OCI-LY1 (cell line): ENCODE measurements at regions not wholly inside any gene's neighbourhood (a gene's known extent, or its start where the extent isn't known, plus 50 kb on each side); places are given as distances from the start of the nearest gene placed in this dataset.

ENCODE experiments used
- H2AFZ ChIP-seq: fragments of 200-600 bp; sonication (generic), shearing (Covaris generic); 2 replicates; pipeline ENCODE4 v1.6.0; 2014; ENCODE audit warnings: antibody characterized with exemption, mild to moderate bottlenecking, low read length
- H3F3A ChIP-seq: fragments of 200-600 bp; sonication (generic), shearing (Covaris generic); 2 replicates; pipeline ENCODE4 v1.6.0; 2014; ENCODE audit warnings: mild to moderate bottlenecking, antibody characterized with exemption, low read length, moderate library complexity; ENCODE audit not compliant: insufficient read depth
- H3K27ac ChIP-seq: fragments of 200-600 bp; sonication (generic); 2 replicates; pipeline ENCODE4 v1.5.1; 2014; ENCODE audit warnings: low read length, mixed run types, mild to moderate bottlenecking, low read depth; ENCODE audit not compliant: poor library complexity, severe bottlenecking
- H3K27me3 ChIP-seq: fragments of 200-600 bp; sonication (generic); 2 replicates; pipeline ENCODE4 v1.6.0; 2014; ENCODE audit warnings: antibody characterized with exemption, mild to moderate bottlenecking, low read length, moderate library complexity; ENCODE audit not compliant: insufficient read depth
- H3K36me3 ChIP-seq: fragments of 200-600 bp; sonication (generic); 2 replicates; pipeline ENCODE4 v1.6.1; 2014; ENCODE audit warnings: mild to moderate bottlenecking, antibody characterized with exemption, low read length, moderate library complexity, mixed read lengths; ENCODE audit not compliant: insufficient read depth
- H3K4me1 ChIP-seq: fragments of 200-600 bp; sonication (generic); 2 replicates; pipeline ENCODE4 v1.5.1; 2014; ENCODE audit warnings: mild to moderate bottlenecking, low read length, moderate library complexity; ENCODE audit not compliant: insufficient read depth, severe bottlenecking
- H3K4me2 ChIP-seq: fragments of 200-600 bp; sonication (generic), shearing (Covaris generic); 2 replicates; pipeline ENCODE4 v1.6.1; 2014; ENCODE audit warnings: low read length
- H3K4me3 ChIP-seq: fragments of 200-600 bp; sonication (generic); 2 replicates; pipeline ENCODE4 v1.5.1; 2014; ENCODE audit warnings: low read length, low read depth, mild to moderate bottlenecking, mixed read lengths; ENCODE audit not compliant: poor library complexity, severe bottlenecking
- H3K79me2 ChIP-seq: fragments of 200-600 bp; shearing (Covaris generic); 2 replicates; pipeline ENCODE4 v1.6.1; 2016; ENCODE audit warnings: mixed run types, low read length, mixed read lengths; ENCODE audit not compliant: insufficient read depth
- H3K9ac ChIP-seq: fragments of 200-600 bp; sonication (generic), shearing (Covaris generic); 2 replicates; pipeline ENCODE4 v1.6.1; 2014; ENCODE audit warnings: mild to moderate bottlenecking, low read length, mixed read lengths
- H3K9me2 ChIP-seq: fragments of 200-600 bp; sonication (generic), shearing (Covaris generic); 2 replicates; pipeline ENCODE4 v1.6.1; 2014; ENCODE audit warnings: low read depth, mild to moderate bottlenecking, low read length, mixed read lengths
- H3K9me3 ChIP-seq: fragments of 200-600 bp; shearing (Covaris generic); 2 replicates; pipeline ENCODE4 v1.6.1; 2014; ENCODE audit warnings: low read length, mixed read lengths
- H4K20me1 ChIP-seq: fragments of 200-600 bp; sonication (generic), shearing (Covaris generic); 2 replicates; pipeline ENCODE4 v1.6.0; 2016; ENCODE audit warnings: mild to moderate bottlenecking, low read length; ENCODE audit not compliant: insufficient read depth
- CTCF ChIP-seq: fragments of 200-600 bp; sonication (generic), shearing (Covaris generic); IDR thresholded peaks from 2 replicates; pipeline ENCODE4 v1.5.1; 2017; ENCODE audit warnings: mild to moderate bottlenecking, antibody characterized with exemption, low read length, moderate library complexity, mixed read lengths
- EZH2 ChIP-seq: fragments of 200-600 bp; sonication (generic), shearing (Covaris generic); IDR thresholded peaks from 2 replicates; pipeline ENCODE4 v1.8.0; 2017; ENCODE audit warnings: borderline replicate concordance, mixed run types, mild to moderate bottlenecking, antibody characterized with exemption, low read length, moderate library complexity, mixed read lengths

GRCh38 chr12:75881920-75882319 is 149.7 kb downstream of the PHLDA1 start:
- Histone ChIP-seq H3K27me3 (no peaks in the 10 kb centered on the region), H3K4me3 (no peak overlapping the region), H3K9me2 (no peaks in the 10 kb centered on the region), H4K20me1 (no peaks in the 10 kb centered on the region), H3K4me2 (no peak overlapping the region), H3K9ac (no peak overlapping the region), H3K4me1 (no peaks in the 10 kb centered on the region), H3K36me3 (no peaks in the 10 kb centered on the region), H2AFZ (no peak overlapping the region), H3K27ac (no peak overlapping the region), H3F3A (no peaks in the 10 kb centered on the region), H3K79me2 (no peaks in the 10 kb centered on the region), H3K9me3 (no peaks in the 10 kb centered on the region)
- TF ChIP-seq CTCF (no peak), EZH2 (no peak)

DNA sequence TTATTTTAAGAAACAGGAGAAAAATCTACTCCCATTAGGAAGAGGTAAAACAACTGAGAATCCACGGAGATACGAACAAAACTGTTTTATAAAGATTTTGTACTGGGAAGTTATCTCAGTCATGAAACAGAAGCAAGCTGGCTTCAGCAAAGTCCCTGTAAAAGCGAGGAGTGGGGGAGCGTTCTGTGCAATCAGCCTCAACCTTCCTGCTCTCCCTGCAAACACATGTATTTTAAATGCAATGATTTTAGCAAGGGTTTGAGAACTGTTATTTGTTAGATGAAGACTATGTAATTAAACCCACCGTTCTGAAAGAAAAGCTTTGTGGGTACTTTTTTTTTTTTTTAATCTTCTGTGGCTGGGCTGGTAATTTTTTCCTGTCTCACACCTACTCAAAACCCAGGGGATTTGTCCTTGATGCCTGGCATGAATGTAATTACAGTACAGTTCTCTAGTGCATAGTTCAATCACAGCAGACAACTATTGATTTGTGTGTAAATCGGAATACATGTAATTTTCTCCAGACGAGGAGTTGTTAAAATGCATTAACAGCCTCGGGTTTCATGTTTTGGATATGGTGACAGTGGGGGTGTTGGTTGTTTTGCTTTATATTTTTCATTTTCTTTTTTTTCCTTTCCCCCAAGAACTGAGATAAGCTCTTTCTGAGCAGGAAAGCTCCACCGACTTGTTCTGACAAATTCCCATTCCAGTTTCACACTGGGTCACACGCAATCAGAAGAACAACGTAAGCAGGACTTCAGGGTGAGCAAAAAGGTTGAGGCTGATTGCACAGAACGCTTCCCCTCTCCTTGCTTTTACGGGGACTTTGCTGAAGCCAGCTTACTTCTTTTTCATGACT is 153.6 kb downstream of the PHLDA1 start:
- Histone ChIP-seq H3K27me3 (no peaks in the 10 kb centered on the region), H3K36me3 (no peaks in the 10 kb centered on the region), H3K4me2 (no peak overlapping the region), H3K27ac (no peak overlapping the region), H4K20me1 (no peaks in the 10 kb centered on the region), H3K4me1 (no peaks in the 10 kb centered on the region), H3K9me2 (no peaks in the 10 kb centered on the region), H3K79me2 (no peaks in the 10 kb centered on the region), H2AFZ (no peak overlapping the region), H3K4me3 (no peak overlapping the region), H3F3A (no peaks in the 10 kb centered on the region), H3K9me3 (no peaks in the 10 kb centered on the region), H3K9ac (no peak overlapping the region)
- TF ChIP-seq EZH2 (no peak), CTCF (no peak)

GRCh38 chr12:75876832-75877762 is 154.5 kb downstream of the PHLDA1 start:
- no peaks in the 10 kb centered on the region for H3K27me3 ChIP-seq
- no peaks in the 10 kb centered on the region for H3K79me2 ChIP-seq
- H2AFZ ChIP-seq: no peak overlapping the region
- H3K36me3 ChIP-seq: no peaks in the 10 kb centered on the region
- no peak overlapping the region for H3K9ac ChIP-seq
- H3K27ac ChIP-seq: no peak overlapping the region
- no peaks in the 10 kb centered on the region for H4K20me1 ChIP-seq
- H3K4me2 ChIP-seq: no peak overlapping the region
- no peak overlapping the region for H3K4me3 ChIP-seq
- no peaks in the 10 kb centered on the region for H3F3A ChIP-seq
- H3K4me1 ChIP-seq: no peaks in the 10 kb centered on the region
- H3K9me3 ChIP-seq: no peaks in the 10 kb centered on the region
- H3K9me2 ChIP-seq: no peaks in the 10 kb centered on the region
- no peak for TF ChIP-seq CTCF
- TF ChIP-seq EZH2: no peak
